SK-N-SH treated with all-trans-retinoic acid at 6 μM for 48 hours (cell line): ENCODE measurements at regions not wholly inside any gene's neighbourhood (a gene's known extent, or its start where the extent isn't known, plus 50 kb on each side); places are given as distances from the start of the nearest gene placed in this dataset.

Experiments used
- ATAC-seq: fragments of 200-7000 bp; cut with Tn5 transposase; 3 replicates; pipeline ENCODE4 v1.9.1; 2020; ENCODE audit warnings: mild to moderate bottlenecking, moderate library complexity
- ARNTL ChIP-seq: fragments of 450-650 bp; formaldehyde crosslinking; IDR thresholded peaks from 2 replicates; pipeline ENCODE4 v1.5.0; 2020; ENCODE audit warnings: low read depth, mild to moderate bottlenecking, moderate library complexity, borderline replicate concordance
- CREB5 ChIP-seq: fragments of 250-450 bp; sonication (Bioruptor Pico); IDR thresholded peaks from 2 replicates; pipeline ENCODE4 v1.5.1; 2020; ENCODE audit warnings: low read depth, mild to moderate bottlenecking, moderate library complexity
- CSDC2 ChIP-seq: fragments of 250-450 bp; sonication (Bioruptor Pico); IDR thresholded peaks from 2 replicates; pipeline ENCODE4 v1.5.0; 2020; ENCODE audit warnings: mild to moderate bottlenecking, moderate library complexity
- ESRRG ChIP-seq: fragments of 250-450 bp; sonication (Bioruptor Pico); IDR thresholded peaks from 2 replicates; pipeline ENCODE4 v1.6.1; 2021; ENCODE audit warnings: mild to moderate bottlenecking
- GLIS3 ChIP-seq: fragments of 250-450 bp; sonication (Bioruptor Pico); IDR thresholded peaks from 2 replicates; pipeline ENCODE4 v1.5.0; 2020; ENCODE audit warnings: mild to moderate bottlenecking, moderate library complexity
- ISL1 ChIP-seq: fragments of 250-450 bp; sonication (Bioruptor Pico); IDR thresholded peaks from 2 replicates; pipeline ENCODE4 v2.1.2; 2022; ENCODE audit warnings: mild to moderate bottlenecking, moderate library complexity
- OSR1 ChIP-seq: fragments of 250-450 bp; sonication (Bioruptor Pico); IDR thresholded peaks from 2 replicates; pipeline ENCODE4 v1.8.0; 2022; ENCODE audit warnings: moderate library complexity, mild to moderate bottlenecking, inconsistent platforms
- POU6F1 ChIP-seq: fragments of 250-450 bp; sonication (Bioruptor Pico); IDR thresholded peaks from 2 replicates; pipeline ENCODE4 v1.8.0; 2021; ENCODE audit warnings: low read depth, mild to moderate bottlenecking, moderate library complexity, borderline replicate concordance
- PPARA ChIP-seq: fragments of 250-450 bp; sonication (Bioruptor Pico); IDR thresholded peaks from 2 replicates; pipeline ENCODE4 v1.5.0; 2020; ENCODE audit warnings: mild to moderate bottlenecking, borderline replicate concordance
- SNAI2 ChIP-seq: fragments of 250-450 bp; sonication (Bioruptor Pico); IDR thresholded peaks from 2 replicates; pipeline ENCODE4 v1.5.0; 2020; ENCODE audit warnings: mild to moderate bottlenecking, moderate library complexity
- TOX ChIP-seq: fragments of 250-450 bp; sonication (Bioruptor Pico); IDR thresholded peaks from 2 replicates; pipeline ENCODE4 v1.8.0; 2021; ENCODE audit warnings: mild to moderate bottlenecking, moderate library complexity, borderline replicate concordance
- ZC3H10 ChIP-seq: fragments of 250-450 bp; sonication (Bioruptor Pico); IDR thresholded peaks from 2 replicates; pipeline ENCODE4 v1.5.1; 2021; ENCODE audit warnings: mild to moderate bottlenecking, moderate library complexity
- ZFP3 ChIP-seq: fragments of 250-450 bp; sonication (Bioruptor Pico); IDR thresholded peaks from 2 replicates; pipeline ENCODE4 v1.5.0; 2020; ENCODE audit warnings: mild to moderate bottlenecking, moderate library complexity
- ZNF565 ChIP-seq: fragments of 450-650 bp; formaldehyde crosslinking; conservative IDR thresholded peaks from 2 replicates; pipeline ENCODE4 v1.5.0; 2020; ENCODE audit warnings: low read depth, mild to moderate bottlenecking, moderate library complexity
- ZNF70 ChIP-seq: fragments of 450-650 bp; formaldehyde crosslinking; IDR thresholded peaks from 2 replicates; pipeline ENCODE4 v1.5.0; 2020; ENCODE audit warnings: mild to moderate bottlenecking, moderate library complexity
- ZNF8 ChIP-seq: fragments of 450-650 bp; formaldehyde crosslinking; IDR thresholded peaks from 2 replicates; pipeline ENCODE4 v1.5.0; 2020; ENCODE audit warnings: mild to moderate bottlenecking, moderate library complexity
- TF ChIP-seq, protein P1 (sequence below): fragments of 250-450 bp; sonication (Bioruptor Pico); IDR thresholded peaks from 2 replicates; pipeline ENCODE4 v1.5.1; 2021; ENCODE audit warnings: mild to moderate bottlenecking, moderate library complexity
- TF ChIP-seq, protein P2 (sequence below): fragments of 250-450 bp; sonication (Bioruptor Pico); IDR thresholded peaks from 2 replicates; pipeline ENCODE4 v1.8.0; 2020; ENCODE audit warnings: mild to moderate bottlenecking, moderate library complexity, borderline replicate concordance

DNA sequence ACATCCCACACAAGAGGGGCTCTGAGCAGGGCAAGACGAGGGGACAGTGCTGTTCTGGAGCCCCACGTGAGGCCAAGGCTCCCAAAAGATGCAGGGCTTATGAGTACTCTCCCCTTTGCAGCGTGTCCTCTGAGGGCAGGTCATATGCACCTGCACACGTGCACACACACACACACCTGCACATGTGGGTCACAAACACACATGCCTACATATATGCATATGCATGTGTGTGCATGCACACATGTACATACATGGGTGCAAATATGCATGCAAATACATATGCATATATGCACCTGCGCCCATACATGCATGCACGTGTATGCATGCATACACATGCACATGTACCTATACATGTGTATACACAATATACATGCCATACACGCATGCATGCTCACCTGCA, 197.9 kb downstream of the NPHP4 start (continued):
- no peak for TF ChIP-seq POU6F1 (CRISPR knock-in tag)
- TF ChIP-seq TOX (CRISPR knock-in tag): no peak
- no peak for TF ChIP-seq ZNF70 (CRISPR knock-in tag)

- ATAC-seq: no peak
- no peak for TF ChIP-seq TOX (CRISPR knock-in tag)
- no peak for TF ChIP-seq ZFP3 (CRISPR knock-in tag)
- TF ChIP-seq, protein P1, sequence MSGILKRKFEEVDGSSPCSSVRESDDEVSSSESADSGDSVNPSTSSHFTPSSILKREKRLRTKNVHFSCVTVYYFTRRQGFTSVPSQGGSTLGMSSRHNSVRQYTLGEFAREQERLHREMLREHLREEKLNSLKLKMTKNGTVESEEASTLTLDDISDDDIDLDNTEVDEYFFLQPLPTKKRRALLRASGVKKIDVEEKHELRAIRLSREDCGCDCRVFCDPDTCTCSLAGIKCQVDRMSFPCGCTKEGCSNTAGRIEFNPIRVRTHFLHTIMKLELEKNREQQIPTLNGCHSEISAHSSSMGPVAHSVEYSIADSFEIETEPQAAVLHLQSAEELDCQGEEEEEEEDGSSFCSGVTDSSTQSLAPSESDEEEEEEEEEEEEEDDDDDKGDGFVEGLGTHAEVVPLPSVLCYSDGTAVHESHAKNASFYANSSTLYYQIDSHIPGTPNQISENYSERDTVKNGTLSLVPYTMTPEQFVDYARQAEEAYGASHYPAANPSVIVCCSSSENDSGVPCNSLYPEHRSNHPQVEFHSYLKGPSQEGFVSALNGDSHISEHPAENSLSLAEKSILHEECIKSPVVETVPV (CRISPR knock-in tag): no peak
- no peak for TF ChIP-seq PPARA (CRISPR knock-in tag)
- TF ChIP-seq ZNF565 (CRISPR knock-in tag): no peak
- TF ChIP-seq OSR1 (CRISPR knock-in tag): no peak
- no peak for TF ChIP-seq ZC3H10 (CRISPR knock-in tag)
- no peak for TF ChIP-seq POU6F1 (CRISPR knock-in tag)
- no peak for TF ChIP-seq CSDC2 (CRISPR knock-in tag)
- TF ChIP-seq, protein P2, sequence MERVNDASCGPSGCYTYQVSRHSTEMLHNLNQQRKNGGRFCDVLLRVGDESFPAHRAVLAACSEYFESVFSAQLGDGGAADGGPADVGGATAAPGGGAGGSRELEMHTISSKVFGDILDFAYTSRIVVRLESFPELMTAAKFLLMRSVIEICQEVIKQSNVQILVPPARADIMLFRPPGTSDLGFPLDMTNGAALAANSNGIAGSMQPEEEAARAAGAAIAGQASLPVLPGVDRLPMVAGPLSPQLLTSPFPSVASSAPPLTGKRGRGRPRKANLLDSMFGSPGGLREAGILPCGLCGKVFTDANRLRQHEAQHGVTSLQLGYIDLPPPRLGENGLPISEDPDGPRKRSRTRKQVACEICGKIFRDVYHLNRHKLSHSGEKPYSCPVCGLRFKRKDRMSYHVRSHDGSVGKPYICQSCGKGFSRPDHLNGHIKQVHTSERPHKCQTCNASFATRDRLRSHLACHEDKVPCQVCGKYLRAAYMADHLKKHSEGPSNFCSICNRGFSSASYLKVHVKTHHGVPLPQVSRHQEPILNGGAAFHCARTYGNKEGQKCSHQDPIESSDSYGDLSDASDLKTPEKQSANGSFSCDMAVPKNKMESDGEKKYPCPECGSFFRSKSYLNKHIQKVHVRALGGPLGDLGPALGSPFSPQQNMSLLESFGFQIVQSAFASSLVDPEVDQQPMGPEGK (CRISPR knock-in tag): no peak
- no peak for TF ChIP-seq ZNF8 (CRISPR knock-in tag)
- no peak for TF ChIP-seq ISL1 (CRISPR knock-in tag)
- no peak for TF ChIP-seq ZNF70 (CRISPR knock-in tag)
Observed at GRCh38 chr1:5793516-5793915, 198.7 kb downstream of the NPHP4 start.

GRCh38 chr1:5781079-5781478, 211.1 kb downstream of the NPHP4 start:
- ATAC-seq: no peak
- TF ChIP-seq GLIS3 (CRISPR knock-in tag) (no peak), ZC3H10 (CRISPR knock-in tag) (no peak), ZFP3 (CRISPR knock-in tag) (no peak), CREB5 (CRISPR knock-in tag) (no peak), ARNTL (CRISPR knock-in tag) (no peak), ZNF8 (CRISPR knock-in tag) (no peak), ESRRG (CRISPR knock-in tag) (no peak), SNAI2 (CRISPR knock-in tag) (no peak), PPARA (CRISPR knock-in tag) (no peak)
- TF ChIP-seq, protein P1 (CRISPR knock-in tag): no peak
- TF ChIP-seq, protein P2 (CRISPR knock-in tag): no peak
